Stimulated activated CD4-positive, alpha-beta T cell treated with anti-CD3 and anti-CD28 coated beads, Interleukin-12 subunit alpha, Interleukin-12 subunit beta, amount 100 ng/mL, for 48 hours (primary cell): ENCODE measurements at regions not wholly inside any gene's neighbourhood (a gene's known extent, or its start where the extent isn't known, plus 50 kb on each side); places are given as distances from the start of the nearest gene placed in this dataset.

Experiments
- DNase-seq, 3 donors: peaks; one replicate each; pipeline ENCODE4 v3.0.0-alpha.2; 2020; ENCODE audit warnings: low read depth in 2 of 3, low spot score in 1 of 3

- no peak for DNase-seq
These were observed 289.9 kb upstream of the MMS22L start for GRCh38 chr6:97572943-97573342.

GRCh38 chr6:97586344-97586743, 303.3 kb upstream of the MMS22L start:
- DNase-seq, result no peak

- DNase-seq, result no peak
These were observed 308.9 kb upstream of the MMS22L start for GRCh38 chr6:97591955-97592354.

- DNase-seq, result no peak
These were observed 311.8 kb upstream of the MMS22L start for GRCh38 chr6:97594844-97595243.

GRCh38 chr6:97621111-97621510, 338.1 kb upstream of the MMS22L start:
- DNase-seq, result no peak

GRCh38 chr6:97626671-97627441, 343.8 kb upstream of the MMS22L start:
- no peak for DNase-seq

GRCh38 chr6:97629180-97629579, 346.2 kb upstream of the MMS22L start:
- no peak for DNase-seq

- no peak for DNase-seq
These were observed 347.6 kb upstream of the MMS22L start for GRCh38 chr6:97630604-97631003.

- no peak for DNase-seq
These were observed 349.3 kb upstream of the MMS22L start for GRCh38 chr6:97632341-97632740.

- no peak for DNase-seq
These were observed 356.7 kb upstream of the MMS22L start for GRCh38 chr6:97639702-97640101.

- no peak for DNase-seq
These were observed 361.3 kb upstream of the MMS22L start for GRCh38 chr6:97644353-97644752.

GRCh38 chr6:97645757-97646156, 362.7 kb upstream of the MMS22L start:
- no peak for DNase-seq

GRCh38 chr6:97653076-97653475, 370.1 kb upstream of the MMS22L start:
- no peak for DNase-seq

GRCh38 chr6:97653517-97653916, 370.5 kb upstream of the MMS22L start:
- DNase-seq, result no peak

- no peak for DNase-seq
These were observed 371.7 kb upstream of the MMS22L start for GRCh38 chr6:97654674-97655073.

GRCh38 chr6:97656236-97656635, 373.2 kb upstream of the MMS22L start:
- DNase-seq, result no peak

GRCh38 chr6:97656706-97657350, 373.8 kb upstream of the MMS22L start:
- no peak for DNase-seq

GRCh38 chr6:97658090-97658489, 375.1 kb upstream of the MMS22L start:
- DNase-seq, result no peak

GRCh38 chr6:97663252-97663651, 380.2 kb upstream of the MMS22L start:
- DNase-seq, result no peak

GRCh38 chr6:97665446-97665845, 382.4 kb upstream of the MMS22L start:
- DNase-seq, result no peak

- DNase-seq, result no peak
These were observed 383.9 kb upstream of the MMS22L start for GRCh38 chr6:97666889-97667288.

GRCh38 chr6:97668716-97669115, 385.7 kb upstream of the MMS22L start:
- DNase-seq, result no peak
